Upper lobe of right lung (tissue), 1 donor: ENCODE measurements at regions not wholly inside any gene's neighbourhood (a gene's known extent, or its start where the extent isn't known, plus 50 kb on each side); places are given as distances from the start of the nearest gene placed in this dataset.

Experiments
- ATAC-seq: fragments of 200-7000 bp; cut with Tn5 transposase; one replicate; pipeline ENCODE4 v1.9.1; 2020; ENCODE audit warnings: mild to moderate bottlenecking, moderate library complexity
- DNase-seq: peaks from one replicate; pipeline ENCODE4 v3.0.0-alpha.2; 2020
- H3K27ac ChIP-seq: fragments of 200-600 bp; one replicate; pipeline ENCODE4 v1.8.0; 2022
- H3K27me3 ChIP-seq: fragments of 200-600 bp; one replicate; pipeline ENCODE4 v1.8.0; 2022; ENCODE audit warnings: mild to moderate bottlenecking
- H3K36me3 ChIP-seq: fragments of 200-600 bp; one replicate; pipeline ENCODE4 v1.8.0; 2022
- H3K4me1 ChIP-seq: fragments of 200-600 bp; one replicate; pipeline ENCODE4 v1.8.0; 2022
- H3K4me3 ChIP-seq: fragments of 200-600 bp; one replicate; pipeline ENCODE4 v1.8.0; 2022; ENCODE audit warnings: mild to moderate bottlenecking
- H3K9me3 ChIP-seq: fragments of 200-600 bp; one replicate; pipeline ENCODE4 v1.8.0; 2022
- intact Hi-C: fragments of 100-400 bp; cut with DNase I; formaldehyde crosslinking; loops from one replicate; pipeline ENCODE4 v1.11.0; 2022
- TF ChIP-seq, protein P1 (sequence below): fragments of 200-600 bp; IDR thresholded peaks from one replicate; pipeline ENCODE4 v1.8.0; 2022; ENCODE audit warnings: antibody characterized with exemption
- donor health status: DM: no; HTN: yes; CAD: no; lungs with severe emphysema.

GRCh38 chr17:77387891-77388290 is 247.1 kb downstream of the SEC14L1 start:
- Histone ChIP-seq H3K27me3 (no peaks in the 10 kb centered on the region), H3K9me3 (no peaks in the 10 kb centered on the region), H3K4me1 (peaks cover 91% of the 10 kb centered on the region), H3K36me3 (no peaks in the 10 kb centered on the region), H3K4me3 (no peak overlapping the region), H3K27ac (peak overlapping the region; percentile 81)
- ATAC-seq (no peak), DNase-seq (no peak)
- intact Hi-C loops, result no loop called here
- TF ChIP-seq, protein P1, sequence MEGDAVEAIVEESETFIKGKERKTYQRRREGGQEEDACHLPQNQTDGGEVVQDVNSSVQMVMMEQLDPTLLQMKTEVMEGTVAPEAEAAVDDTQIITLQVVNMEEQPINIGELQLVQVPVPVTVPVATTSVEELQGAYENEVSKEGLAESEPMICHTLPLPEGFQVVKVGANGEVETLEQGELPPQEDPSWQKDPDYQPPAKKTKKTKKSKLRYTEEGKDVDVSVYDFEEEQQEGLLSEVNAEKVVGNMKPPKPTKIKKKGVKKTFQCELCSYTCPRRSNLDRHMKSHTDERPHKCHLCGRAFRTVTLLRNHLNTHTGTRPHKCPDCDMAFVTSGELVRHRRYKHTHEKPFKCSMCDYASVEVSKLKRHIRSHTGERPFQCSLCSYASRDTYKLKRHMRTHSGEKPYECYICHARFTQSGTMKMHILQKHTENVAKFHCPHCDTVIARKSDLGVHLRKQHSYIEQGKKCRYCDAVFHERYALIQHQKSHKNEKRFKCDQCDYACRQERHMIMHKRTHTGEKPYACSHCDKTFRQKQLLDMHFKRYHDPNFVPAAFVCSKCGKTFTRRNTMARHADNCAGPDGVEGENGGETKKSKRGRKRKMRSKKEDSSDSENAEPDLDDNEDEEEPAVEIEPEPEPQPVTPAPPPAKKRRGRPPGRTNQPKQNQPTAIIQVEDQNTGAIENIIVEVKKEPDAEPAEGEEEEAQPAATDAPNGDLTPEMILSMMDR, result no peak

GRCh38 chr17:77388384-77389306 is 247.9 kb downstream of the SEC14L1 start:
- no peak for ATAC-seq
- H3K4me3 ChIP-seq, result no peak overlapping the region
- intact Hi-C loops, result no loop called here

GRCh38 chr17:77390870-77391269 is 250.1 kb downstream of the SEC14L1 start:
- H3K4me1 ChIP-seq, result peaks cover 87% of the 10 kb centered on the region
- H3K27ac ChIP-seq, result peak overlapping the region; percentile 72
- no peak overlapping the region for H3K4me3 ChIP-seq
- no peaks in the 10 kb centered on the region for H3K9me3 ChIP-seq
- ATAC-seq (no peak), DNase-seq (no peak)
- intact Hi-C loops, result no loop called here
- H3K36me3 ChIP-seq, result no peaks in the 10 kb centered on the region
- TF ChIP-seq, protein P1, result no peak
- H3K27me3 ChIP-seq, result no peaks in the 10 kb centered on the region

More at GRCh38 chr17:77388384-77389306, 247.9 kb downstream of the SEC14L1 start:
- no peaks in the 10 kb centered on the region for H3K36me3 ChIP-seq
- H3K27me3 ChIP-seq, result no peaks in the 10 kb centered on the region
- DNase-seq, result no peak
- TF ChIP-seq, protein P1, result no peak
- H3K4me1 ChIP-seq, result peaks cover 92% of the 10 kb centered on the region
- H3K9me3 ChIP-seq, result no peaks in the 10 kb centered on the region
- H3K27ac ChIP-seq, result peak overlapping the region; percentile 76

DNA sequence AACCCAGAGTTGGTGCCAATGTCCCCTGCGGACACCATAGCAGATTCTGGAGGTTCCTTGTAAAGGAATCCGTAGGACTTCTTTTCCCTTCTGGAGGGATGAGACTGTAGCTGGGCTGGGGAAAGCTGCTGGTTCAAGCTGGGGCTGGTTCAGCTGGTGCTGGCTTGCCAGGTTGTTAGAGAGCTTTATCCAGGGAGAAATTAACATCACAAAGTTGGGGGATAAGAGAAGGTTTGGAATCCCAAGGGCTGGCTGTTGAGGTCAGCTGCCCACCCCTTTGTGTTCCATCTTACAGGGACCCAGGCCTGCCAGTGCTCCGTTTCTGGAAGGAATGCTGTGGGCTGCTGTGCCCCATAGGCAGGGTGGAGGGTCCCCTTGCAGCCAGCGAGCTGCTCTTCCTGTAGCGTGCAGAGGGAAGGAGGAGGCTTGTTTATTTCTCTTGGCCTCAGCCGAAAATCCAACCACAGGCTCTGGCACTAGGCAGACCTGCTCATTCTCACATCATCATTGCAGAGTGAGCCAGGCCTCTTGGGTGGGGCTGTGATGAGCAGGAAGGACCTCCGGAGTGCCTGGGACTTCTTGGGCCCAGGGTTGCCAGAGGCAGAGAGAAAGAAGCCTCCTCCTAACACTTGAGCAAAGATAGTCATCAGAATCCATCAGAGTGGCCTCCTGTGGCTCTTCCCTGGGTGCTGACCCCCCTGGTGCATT is 251.1 kb downstream of the SEC14L1 start:
- Histone ChIP-seq H3K36me3 (no peaks in the 10 kb centered on the region), H3K4me3 (no peak overlapping the region), H3K27ac (peak overlapping the region; percentile 72), H3K9me3 (no peaks in the 10 kb centered on the region), H3K4me1 (peaks cover 78% of the 10 kb centered on the region), H3K27me3 (no peaks in the 10 kb centered on the region)
- TF ChIP-seq, protein P1, result no peak
- DNase-seq (no peak), ATAC-seq (peak; percentile 11)
- intact Hi-C loops, result no loop called here

DNA sequence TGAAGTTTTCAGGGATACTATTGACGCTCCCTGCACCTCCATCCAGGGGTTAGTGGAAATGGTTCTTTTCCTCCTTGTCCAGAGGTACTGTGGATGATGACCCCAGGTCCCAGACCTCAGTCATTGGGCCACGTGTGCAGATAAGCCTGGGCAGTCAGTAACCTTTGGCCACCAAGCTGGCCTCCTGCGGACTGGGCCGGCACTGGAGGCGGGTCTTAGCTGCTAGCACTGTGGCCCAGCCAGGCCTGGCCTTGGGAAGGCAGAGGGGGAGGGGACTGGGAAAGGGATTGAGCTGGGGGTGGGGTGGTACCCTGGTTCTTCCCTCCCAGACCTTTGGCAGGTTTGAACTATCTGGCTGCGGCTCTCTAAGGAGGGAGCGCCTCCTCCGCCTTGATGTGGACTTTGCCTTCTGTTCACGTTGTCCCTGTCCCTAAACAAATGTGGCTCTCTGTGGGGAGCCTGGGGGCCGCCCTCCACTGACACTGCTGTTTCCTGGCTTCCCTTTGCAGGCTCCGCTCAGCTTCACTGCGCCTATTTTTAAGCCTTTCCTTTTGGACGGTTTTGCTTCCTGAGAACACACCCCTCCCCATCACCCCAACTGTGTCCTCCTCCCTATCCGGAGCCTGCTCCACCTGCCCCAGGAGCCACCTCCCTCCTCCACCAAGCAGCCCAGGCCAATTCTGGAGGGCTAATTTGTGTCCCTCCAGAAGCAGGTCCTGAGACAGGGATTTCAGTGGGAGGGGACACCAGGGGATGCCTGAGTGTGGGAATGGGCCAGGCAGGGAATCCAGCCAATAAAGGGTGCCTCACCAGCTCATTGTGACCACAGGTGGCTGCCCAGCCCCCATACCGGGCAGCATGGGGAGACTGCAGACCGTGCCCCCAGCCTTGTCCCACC is 251.9 kb downstream of the SEC14L1 start:
- no peak for DNase-seq
- Histone ChIP-seq H3K4me1 (peaks cover 70% of the 10 kb centered on the region), H3K27me3 (no peaks in the 10 kb centered on the region), H3K36me3 (no peaks in the 10 kb centered on the region), H3K27ac (peak overlapping the region; percentile 72), H3K4me3 (no peak overlapping the region), H3K9me3 (no peaks in the 10 kb centered on the region)
- intact Hi-C loops, result no loop called here
- ATAC-seq, result peak; percentile 8
- TF ChIP-seq, protein P1, result no peak
